ENCODE measurements at regions not wholly inside any gene's neighbourhood (a gene's known extent, or its start where the extent isn't known, plus 50 kb on each side); places are given as distances from the start of the nearest gene placed in this dataset.
"Not testable (repeated sequence)": the region's sequence is repeated elsewhere in the genome, so short reads cannot be mapped to it uniquely, and the experiment has no call there.

DNA sequence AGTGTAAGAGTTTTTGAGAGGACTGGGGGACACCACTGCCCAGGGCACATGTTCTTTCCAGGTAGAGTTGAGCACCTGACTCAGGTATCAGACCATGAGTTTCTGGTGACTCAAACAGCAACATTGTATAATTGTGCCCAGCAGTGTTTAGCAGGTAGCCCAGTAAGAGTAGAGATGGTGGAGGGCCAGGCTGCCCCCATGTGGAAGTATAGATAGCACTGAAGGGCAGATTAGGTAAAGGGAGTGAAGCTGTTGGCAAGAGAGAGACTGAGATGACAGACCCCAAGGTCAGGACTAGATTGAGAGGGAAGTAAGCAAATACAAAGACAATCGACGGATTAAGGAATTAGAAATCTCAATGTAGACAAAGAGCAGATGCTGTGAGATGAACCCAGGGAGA is 74.6 kb downstream of the TRIM42 start:
- no peak for DNase-seq

DNA sequence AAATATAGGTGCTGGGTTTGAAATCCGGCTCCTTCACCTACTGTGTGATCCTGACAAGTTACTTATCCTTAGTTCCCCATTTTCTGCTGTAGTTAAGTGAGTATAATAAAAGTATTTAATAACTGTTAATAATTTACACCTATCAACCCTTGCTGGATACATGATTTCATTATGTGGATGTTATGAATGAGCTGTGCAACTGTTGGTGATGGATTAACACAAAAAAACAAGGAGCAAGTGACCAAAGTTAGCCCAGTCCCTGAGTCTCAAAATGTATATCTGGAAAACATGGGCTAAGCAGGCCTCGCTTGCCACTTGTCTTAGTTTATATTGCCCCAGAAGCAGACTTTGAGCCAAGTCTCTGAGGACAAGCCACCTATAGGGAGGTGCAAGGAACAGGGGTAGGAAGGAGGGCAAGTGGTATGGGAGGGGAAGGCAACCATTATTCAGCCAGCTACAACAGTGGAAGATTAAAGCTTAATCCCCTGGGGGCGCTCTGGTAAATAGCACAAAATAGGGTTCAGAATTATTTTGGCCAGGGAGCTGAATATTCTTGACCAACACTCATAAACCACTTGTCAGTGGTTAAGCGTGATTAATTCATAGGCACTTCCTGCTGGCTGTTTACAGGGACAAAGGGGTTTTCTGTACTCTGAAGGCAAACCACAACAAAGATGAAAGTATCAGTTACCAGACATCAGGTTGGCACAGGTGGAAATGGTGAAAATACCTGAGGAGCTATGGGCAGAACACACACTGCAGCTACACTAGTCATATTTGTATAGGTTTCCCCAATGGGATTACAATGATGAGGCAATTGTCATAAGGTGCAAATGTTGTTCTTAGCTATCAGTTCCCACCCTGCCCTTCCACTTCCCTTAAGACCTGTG is 76.2 kb downstream of the TRIM42 start:
- DNase-seq, result no peak

GRCh38 chr3:140754936-140755335 is 77.1 kb downstream of the TRIM42 start:
- DNase-seq, result no peak

- DNase-seq, result no peak
Measured at GRCh38 chr3:140756240-140757016, 78.6 kb downstream of the TRIM42 start.

GRCh38 chr3:140758791-140759444 is 81.1 kb downstream of the TRIM42 start:
- no peak for DNase-seq

GRCh38 chr3:140760324-140761075 is 82.6 kb downstream of the TRIM42 start:
- no peak for DNase-seq

DNA sequence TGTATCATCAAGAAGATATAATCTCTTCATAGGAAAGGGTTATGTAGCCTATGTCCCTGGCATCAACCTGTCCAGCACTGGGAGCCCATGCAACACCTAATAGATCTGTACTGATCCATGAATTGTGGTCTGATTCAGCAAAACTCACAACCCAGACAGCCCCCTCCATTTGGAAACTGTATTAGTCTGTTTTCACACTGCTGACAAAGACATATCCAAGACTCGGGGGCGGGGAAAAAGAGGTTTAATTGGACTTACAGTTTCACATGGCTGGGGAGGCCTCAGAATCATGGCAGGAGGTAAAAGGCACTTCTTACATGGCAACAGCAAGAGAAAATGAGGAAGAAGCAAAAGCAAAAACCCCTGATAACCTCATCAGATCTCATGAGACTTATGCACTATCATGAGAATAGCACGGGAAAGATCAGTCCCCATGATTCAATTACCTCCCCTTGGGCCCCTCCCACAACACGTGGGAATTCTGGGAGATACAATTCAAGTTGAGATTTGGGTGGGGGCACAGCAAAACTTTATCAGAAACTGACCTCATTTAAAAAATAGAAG is 83.3 kb downstream of the TRIM42 start:
- no peak for DNase-seq

- DNase-seq, result no peak
Measured at GRCh38 chr3:140762746-140763145, 84.9 kb downstream of the TRIM42 start.

GRCh38 chr3:140763532-140763931 is 85.7 kb downstream of the TRIM42 start:
- DNase-seq, result no peak

DNA sequence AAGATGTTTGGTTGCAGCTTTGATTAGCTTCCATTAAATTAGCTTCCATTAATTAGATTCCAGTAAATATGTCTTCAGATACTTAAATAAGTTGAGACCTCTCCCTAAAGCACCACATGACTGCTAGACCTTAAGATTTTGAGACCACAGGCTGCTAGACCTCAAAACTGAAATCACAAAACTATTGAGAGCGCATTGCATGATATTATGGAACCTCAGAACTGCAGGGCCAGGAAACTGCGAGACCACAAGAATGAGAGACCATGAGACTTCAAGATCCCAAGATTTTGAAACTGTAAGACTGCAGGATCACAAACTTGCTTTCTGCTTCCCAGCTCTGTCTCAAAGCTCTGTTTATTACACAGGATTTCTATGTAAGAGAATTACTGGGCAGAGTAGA is 87.4 kb downstream of the TRIM42 start:
- DNase-seq, result no peak

GRCh38 chr3:140766465-140766864 is 88.6 kb downstream of the TRIM42 start:
- DNase-seq, result no peak

DNA sequence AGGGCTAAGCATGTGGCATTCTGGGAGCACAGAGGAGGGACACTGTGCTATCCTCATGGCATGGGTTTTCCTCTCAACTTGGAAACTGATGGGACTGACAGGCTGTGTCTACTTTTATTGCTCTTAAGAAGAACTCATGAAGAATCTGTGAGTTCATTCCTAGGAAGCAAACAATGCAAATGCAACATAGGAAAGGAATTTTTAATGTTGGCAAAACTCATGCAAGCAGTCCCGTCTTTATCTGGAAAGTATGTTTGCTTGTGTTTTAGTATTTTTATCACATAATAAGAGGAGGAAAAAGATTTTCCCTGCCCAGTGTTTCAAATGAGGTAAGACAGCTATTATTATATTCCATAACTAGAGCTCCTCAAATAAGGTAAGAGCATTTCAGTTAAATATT is 89.7 kb downstream of the TRIM42 start:
- DNase-seq, result no peak

DNA sequence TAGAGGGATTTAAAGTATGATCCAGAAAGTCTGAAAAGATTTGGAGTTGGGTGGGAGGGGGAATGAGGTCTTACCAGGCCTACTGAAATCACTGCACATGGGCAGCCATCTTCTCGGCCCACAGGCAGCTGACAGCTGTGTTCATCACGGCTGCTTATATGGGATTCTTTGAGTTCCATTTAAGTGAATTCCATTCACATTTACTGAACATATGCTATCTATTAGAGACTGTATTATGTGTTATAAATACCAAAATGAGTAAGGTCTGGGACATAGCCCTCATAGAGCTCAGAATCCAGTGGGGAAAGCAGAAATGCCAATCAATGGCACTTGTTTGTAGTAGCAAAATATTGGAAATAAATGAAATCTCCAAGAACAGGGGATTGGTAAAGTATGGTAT is 91.1 kb downstream of the TRIM42 start:
- DNase-seq, result no peak

- DNase-seq, result no peak
Measured at GRCh38 chr3:140769951-140770350, 92.1 kb downstream of the TRIM42 start.

GRCh38 chr3:140770977-140771667 is 93.3 kb downstream of the TRIM42 start:
- DNase-seq, result no peak

- no peak for DNase-seq
Measured at GRCh38 chr3:140777631-140778233, 99.9 kb downstream of the TRIM42 start.

DNA sequence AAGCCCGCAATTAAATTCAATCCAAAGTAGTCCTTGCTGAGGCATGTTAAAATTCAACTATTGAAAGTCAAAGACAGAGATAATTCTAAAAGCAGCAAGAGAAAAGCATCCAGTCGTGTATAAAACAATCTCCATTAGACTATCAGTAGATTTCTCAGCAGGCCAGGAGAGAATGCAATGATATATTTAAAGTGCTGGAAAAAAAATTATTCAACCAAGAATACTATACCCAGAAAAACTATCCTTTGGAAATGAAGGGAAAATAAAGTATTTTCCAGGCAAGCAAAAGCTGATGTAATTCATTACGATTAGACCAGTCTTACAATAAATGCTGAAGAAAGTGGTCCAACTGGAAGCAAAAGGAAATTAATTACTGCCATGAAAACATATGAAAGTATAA is 113.5 kb downstream of the TRIM42 start:
- DNase-seq, result no peak

- no peak for DNase-seq
Measured at GRCh38 chr3:140794507-140794906, 116.6 kb downstream of the TRIM42 start.

- not testable (repeated sequence) for DNase-seq
Measured at GRCh38 chr3:140802898-140803297, 125.0 kb downstream of the TRIM42 start.

- no peak for DNase-seq
Measured at GRCh38 chr3:140809316-140809715, 131.5 kb downstream of the TRIM42 start.
